Immature natural killer cell (primary cell): ENCODE measurements at regions not wholly inside any gene's neighbourhood (a gene's known extent, or its start where the extent isn't known, plus 50 kb on each side); places are given as distances from the start of the nearest gene placed in this dataset.

ENCODE experiments used
- DNase-seq, 3 donors: peaks; one replicate each; pipeline ENCODE4 v3.0.0; 2022; ENCODE audit warnings: mixed read lengths in 1 of 3
- H3K27ac Mint-ChIP-seq, 6 donors: one replicate each; pipeline ENCODE4 v1.8.0; 2020; ENCODE audit warnings: mixed read lengths in 6 of 6, mild to moderate bottlenecking in 5 of 6, inconsistent platforms in 4 of 6, moderate library complexity in 3 of 6
- H3K27me3 Mint-ChIP-seq, 3 donors: one replicate each; pipeline ENCODE4 v1.8.0; 2020 to 2021; ENCODE audit warnings: low read depth in 3 of 3, mild to moderate bottlenecking in 3 of 3, mixed read lengths in 3 of 3, moderate library complexity in 3 of 3, inconsistent platforms in 1 of 3
- H3K36me3 Mint-ChIP-seq, 3 donors: one replicate each; pipeline ENCODE4 v1.8.0; 2020; ENCODE audit warnings: mixed read lengths in 3 of 3, inconsistent platforms in 2 of 3, mild to moderate bottlenecking in 2 of 3
- H3K4me1 Mint-ChIP-seq, 2 donors: one replicate each; pipeline ENCODE4 v1.8.0; 2020; ENCODE audit warnings: inconsistent platforms in 2 of 2, mild to moderate bottlenecking in 2 of 2, mixed read lengths in 2 of 2, moderate library complexity in 1 of 2
- H3K4me3 Mint-ChIP-seq, 5 donors: one replicate each; pipeline ENCODE4 v1.8.0; 2020; ENCODE audit warnings: mild to moderate bottlenecking in 5 of 5, mixed read lengths in 5 of 5, inconsistent platforms in 3 of 5, moderate library complexity in 3 of 5
- H3K9me3 Mint-ChIP-seq, 6 donors: one replicate each; pipeline ENCODE4 v1.8.0; 2020; ENCODE audit warnings: mild to moderate bottlenecking in 6 of 6, mixed read lengths in 6 of 6, inconsistent platforms in 4 of 6, moderate library complexity in 3 of 6

GRCh38 chr4:11741190-11741652, 312.5 kb upstream of the HS3ST1 start:
- H3K27me3 Mint-ChIP-seq: no peaks in the 10 kb centered on the region
- no peak overlapping the region for H3K4me3 Mint-ChIP-seq
- DNase-seq: no peak
- H3K27ac Mint-ChIP-seq: no peak overlapping the region
- no peaks in the 10 kb centered on the region for H3K4me1 Mint-ChIP-seq
- H3K36me3 Mint-ChIP-seq: no peaks in the 10 kb centered on the region
- peaks cover 0 to 19% (median 6%) of the 10 kb centered on the region in 6 donors for H3K9me3 Mint-ChIP-seq

GRCh38 chr4:11739992-11740391, 311.3 kb upstream of the HS3ST1 start:
- DNase-seq: no peak
- Mint-ChIP-seq H3K4me3 (no peak overlapping the region), H3K9me3 (peaks cover 0 to 12% (median 5%) of the 10 kb centered on the region in 6 donors), H3K27ac (no peak overlapping the region), H3K27me3 (no peaks in the 10 kb centered on the region), H3K4me1 (no peaks in the 10 kb centered on the region), H3K36me3 (no peaks in the 10 kb centered on the region)

- no peak for DNase-seq
- Mint-ChIP-seq H3K36me3 (no peaks in the 10 kb centered on the region), H3K9me3 (peaks cover 0 to 11% (median 6%) of the 10 kb centered on the region in 6 donors), H3K4me1 (no peaks in the 10 kb centered on the region), H3K27ac (no peak overlapping the region), H3K4me3 (no peak overlapping the region), H3K27me3 (peaks cover 0 to 3% (median 1%) of the 10 kb centered on the region in 3 donors)
Measured at GRCh38 chr4:11736978-11737377, 308.3 kb upstream of the HS3ST1 start.

- DNase-seq: no peak
- no peaks in the 10 kb centered on the region for H3K36me3 Mint-ChIP-seq
- no peaks in the 10 kb centered on the region for H3K4me1 Mint-ChIP-seq
- no peak overlapping the region for H3K4me3 Mint-ChIP-seq
- H3K27ac Mint-ChIP-seq: no peak overlapping the region
- H3K9me3 Mint-ChIP-seq: peaks cover 0 to 11% (median 6%) of the 10 kb centered on the region in 6 donors
- peaks cover 0 to 3% (median 1%) of the 10 kb centered on the region in 3 donors for H3K27me3 Mint-ChIP-seq
Measured at GRCh38 chr4:11735651-11736050, 307.0 kb upstream of the HS3ST1 start.

GRCh38 chr4:11732155-11732554, 303.5 kb upstream of the HS3ST1 start:
- H3K27ac Mint-ChIP-seq: no peak overlapping the region
- H3K9me3 Mint-ChIP-seq: peaks cover 0 to 4% (median 2%) of the 10 kb centered on the region in 6 donors
- no peaks in the 10 kb centered on the region for H3K36me3 Mint-ChIP-seq
- H3K4me1 Mint-ChIP-seq: no peaks in the 10 kb centered on the region
- H3K4me3 Mint-ChIP-seq: no peak overlapping the region
- H3K27me3 Mint-ChIP-seq: peaks cover 0 to 3% (median 1%) of the 10 kb centered on the region in 3 donors
- DNase-seq: no peak

- Mint-ChIP-seq H3K4me1 (no peaks in the 10 kb centered on the region), H3K27ac (no peak overlapping the region), H3K36me3 (no peaks in the 10 kb centered on the region), H3K4me3 (no peak overlapping the region), H3K27me3 (peaks cover 0 to 3% (median 1%) of the 10 kb centered on the region in 3 donors), H3K9me3 (peaks cover 0 to 2% (median under 1%) of the 10 kb centered on the region in 6 donors)
- DNase-seq: no peak
Measured at GRCh38 chr4:11730545-11730944, 301.9 kb upstream of the HS3ST1 start.

GRCh38 chr4:11729548-11729947, 300.9 kb upstream of the HS3ST1 start:
- H3K4me3 Mint-ChIP-seq: no peak overlapping the region

GRCh38 chr4:11727903-11728564, 299.3 kb upstream of the HS3ST1 start:
- no peaks in the 10 kb centered on the region for H3K4me1 Mint-ChIP-seq
- peaks cover 0 to 2% (median 0%) of the 10 kb centered on the region in 6 donors for H3K9me3 Mint-ChIP-seq
- H3K4me3 Mint-ChIP-seq: no peak overlapping the region
- DNase-seq: no peak
- peaks cover 0 to 2% (median 0%) of the 10 kb centered on the region in 3 donors for H3K27me3 Mint-ChIP-seq
- no peak overlapping the region for H3K27ac Mint-ChIP-seq
- no peaks in the 10 kb centered on the region for H3K36me3 Mint-ChIP-seq

More at GRCh38 chr4:11729548-11729947, 300.9 kb upstream of the HS3ST1 start:
- Mint-ChIP-seq H3K9me3 (peaks cover 0 to 2% (median under 1%) of the 10 kb centered on the region in 6 donors), H3K36me3 (no peaks in the 10 kb centered on the region), H3K27me3 (peaks cover 0 to 3% (median 1%) of the 10 kb centered on the region in 3 donors), H3K4me1 (no peaks in the 10 kb centered on the region), H3K27ac (no peak overlapping the region)
- DNase-seq: no peak

- Mint-ChIP-seq H3K27ac (no peak overlapping the region), H3K9me3 (no peaks in the 10 kb centered on the region), H3K27me3 (peaks cover 0 to 2% (median 2%) of the 10 kb centered on the region in 3 donors), H3K4me1 (no peaks in the 10 kb centered on the region), H3K4me3 (no peak overlapping the region), H3K36me3 (no peaks in the 10 kb centered on the region)
- no peak for DNase-seq
Measured at GRCh38 chr4:11724731-11725130, 296.0 kb upstream of the HS3ST1 start.

- no peak for DNase-seq
- Mint-ChIP-seq H3K36me3 (no peaks in the 10 kb centered on the region), H3K9me3 (peaks cover 0 to 6% (median under 1%) of the 10 kb centered on the region in 6 donors), H3K4me1 (no peaks in the 10 kb centered on the region), H3K4me3 (no peak overlapping the region), H3K27ac (no peak overlapping the region), H3K27me3 (peaks cover 0 to 2% (median 2%) of the 10 kb centered on the region in 3 donors)
Measured at GRCh38 chr4:11722223-11722622, 293.5 kb upstream of the HS3ST1 start.

GRCh38 chr4:11720292-11720691, 291.6 kb upstream of the HS3ST1 start:
- H3K27ac Mint-ChIP-seq: no peak overlapping the region
- peaks cover 0 to 6% (median under 1%) of the 10 kb centered on the region in 6 donors for H3K9me3 Mint-ChIP-seq
- no peak overlapping the region for H3K4me3 Mint-ChIP-seq
- H3K4me1 Mint-ChIP-seq: no peaks in the 10 kb centered on the region
- H3K36me3 Mint-ChIP-seq: no peaks in the 10 kb centered on the region
- H3K27me3 Mint-ChIP-seq: peaks cover 0 to 2% (median 2%) of the 10 kb centered on the region in 3 donors
- no peak for DNase-seq

- Mint-ChIP-seq H3K4me1 (no peaks in the 10 kb centered on the region), H3K4me3 (no peak overlapping the region), H3K36me3 (no peaks in the 10 kb centered on the region), H3K27me3 (peaks cover 0 to 2% (median 2%) of the 10 kb centered on the region in 3 donors), H3K9me3 (peaks cover 0 to 6% (median under 1%) of the 10 kb centered on the region in 6 donors), H3K27ac (no peak overlapping the region)
- no peak for DNase-seq
Measured at GRCh38 chr4:11719879-11720278, 291.2 kb upstream of the HS3ST1 start.

GRCh38 chr4:11715753-11716521, 287.2 kb upstream of the HS3ST1 start:
- H3K36me3 Mint-ChIP-seq: no peaks in the 10 kb centered on the region
- H3K9me3 Mint-ChIP-seq: peaks cover 0 to 10% (median 3%) of the 10 kb centered on the region in 6 donors
- no peak overlapping the region for H3K27ac Mint-ChIP-seq
- H3K4me3 Mint-ChIP-seq: no peak overlapping the region
- no peaks in the 10 kb centered on the region for H3K4me1 Mint-ChIP-seq
- no peak for DNase-seq
- peaks cover 0 to 2% (median 0%) of the 10 kb centered on the region in 3 donors for H3K27me3 Mint-ChIP-seq

GRCh38 chr4:11710453-11711093, 281.9 kb upstream of the HS3ST1 start:
- Mint-ChIP-seq H3K27me3 (peaks cover 0 to 3% (median 0%) of the 10 kb centered on the region in 3 donors), H3K36me3 (no peaks in the 10 kb centered on the region), H3K27ac (no peak overlapping the region), H3K4me3 (no peak overlapping the region), H3K9me3 (peaks cover 0 to 14% (median 7%) of the 10 kb centered on the region in 6 donors), H3K4me1 (no peaks in the 10 kb centered on the region)
- no peak for DNase-seq
